GM12873 (cell line): ENCODE measurements at regions not wholly inside any gene's neighbourhood (a gene's known extent, or its start where the extent isn't known, plus 50 kb on each side); places are given as distances from the start of the nearest gene placed in this dataset.
A peak's percentile ranks its signal among the peaks of the same experiment; 100 is the strongest.

Source experiments
- CTCF ChIP-seq: IDR thresholded peaks from 2 replicates; pipeline ENCODE4 v1.5.1; 2012; ENCODE audit warnings: low read depth, mild to moderate bottlenecking, moderate library complexity, low read length, control low read depth; ENCODE audit not compliant: insufficient read depth; ENCODE audit errors: missing control alignments

- TF ChIP-seq CTCF = no peak
These were observed 327.5 kb upstream of the ZNF521 start for GRCh38 chr18:25679491-25679890.

- no peak for TF ChIP-seq CTCF
These were observed 326.3 kb upstream of the ZNF521 start for GRCh38 chr18:25678221-25678620.

- TF ChIP-seq CTCF = no peak
These were observed 323.3 kb upstream of the ZNF521 start for GRCh38 chr18:25675123-25675850.

- TF ChIP-seq CTCF = no peak
These were observed 322.2 kb upstream of the ZNF521 start for GRCh38 chr18:25674183-25674582.

- TF ChIP-seq CTCF = peak; percentile 50
These were observed 320.5 kb upstream of the ZNF521 start for GRCh38 chr18:25672490-25672889.

- no peak for TF ChIP-seq CTCF
These were observed 317.8 kb upstream of the ZNF521 start for GRCh38 chr18:25669741-25670140.

- no peak for TF ChIP-seq CTCF
These were observed 310.3 kb upstream of the ZNF521 start for GRCh38 chr18:25662272-25662671.
